Prostate gland (tissue), 2 donors: ENCODE measurements at regions not wholly inside any gene's neighbourhood (a gene's known extent, or its start where the extent isn't known, plus 50 kb on each side); places are given as distances from the start of the nearest gene placed in this dataset.

ENCODE experiments used
- CTCF ChIP-seq, 4 experiments: fragments of 200-600 bp in 2 of 4; fragments of 450-650 bp in 2 of 4; sonication (generic) in 2 of 4; IDR thresholded peaks; 1 replicate in 3 of 4; 2 replicates in 1 of 4; pipeline ENCODE4 v1.5.1; 2016 to 2019; ENCODE audit warnings: antibody characterized with exemption in 4 of 4, mild to moderate bottlenecking in 2 of 4, moderate library complexity in 2 of 4
- POLR2AphosphoS5 ChIP-seq: sonication (generic); formaldehyde crosslinking; IDR thresholded peaks from one replicate; pipeline ENCODE4 v1.6.1; 2017; ENCODE audit warnings: antibody characterized with exemption

GRCh38 chr1:101444381-101444780, 207.6 kb downstream of the S1PR1 start:
- no peak for TF ChIP-seq CTCF (IDR thresholded peaks at IDR 0.05)
- no peak for TF ChIP-seq POLR2AphosphoS5
